Mesendoderm (in vitro differentiated cells): ENCODE measurements at regions not wholly inside any gene's neighbourhood (a gene's known extent, or its start where the extent isn't known, plus 50 kb on each side); places are given as distances from the start of the nearest gene placed in this dataset.

Experiments used
- DNase-seq: peaks from one replicate; pipeline ENCODE4 v3.0.0; 2013
- H2AK5ac ChIP-seq: 2 replicates; pipeline ENCODE4 v1.6.1; 2013; ENCODE audit warnings: low read length, inconsistent platforms
- H2BK120ac ChIP-seq: 2 replicates; pipeline ENCODE4 v1.6.1; 2013; ENCODE audit warnings: low read depth, mild to moderate bottlenecking, low read length, moderate library complexity, mixed read lengths
- H2BK15ac ChIP-seq: replicated peaks from 2 replicates; pipeline ENCODE4 v1.6.1; 2013; ENCODE audit warnings: low read depth, mild to moderate bottlenecking, moderate library complexity
- H2BK5ac ChIP-seq: 2 replicates; pipeline ENCODE4 v1.6.1; 2013; ENCODE audit warnings: low read length, inconsistent platforms
- H3K18ac ChIP-seq: 2 replicates; pipeline ENCODE4 v1.6.1; 2013; ENCODE audit warnings: mild to moderate bottlenecking, low read length, mixed read lengths
- H3K23ac ChIP-seq: one replicate; pipeline ENCODE4 v1.6.1; 2013; ENCODE audit warnings: low read length
- H3K27ac ChIP-seq: 2 replicates; pipeline ENCODE4 v1.5.1; 2013; ENCODE audit warnings: low read depth, mild to moderate bottlenecking, inconsistent platforms, low read length, moderate library complexity
- H3K27me3 ChIP-seq: 2 replicates; pipeline ENCODE4 v1.6.1; 2013; ENCODE audit warnings: low read length, control low read depth, mild to moderate bottlenecking, inconsistent platforms; ENCODE audit not compliant: insufficient read depth, poor library complexity
- H3K36me3 ChIP-seq: 2 replicates; pipeline ENCODE4 v1.6.1; 2013; ENCODE audit warnings: low read length, inconsistent platforms; ENCODE audit not compliant: control insufficient read depth, insufficient read depth
- H3K4ac ChIP-seq: one replicate; pipeline ENCODE4 v1.6.1; 2013; ENCODE audit warnings: low read depth, mild to moderate bottlenecking, low read length, moderate library complexity
- H3K4me1 ChIP-seq: 2 replicates; pipeline ENCODE4 v1.6.1; 2013; ENCODE audit warnings: low read depth, low read length, inconsistent platforms; ENCODE audit not compliant: control insufficient read depth
- H3K4me2 ChIP-seq: 2 replicates; pipeline ENCODE4 v1.6.1; 2013; ENCODE audit warnings: low read length
- H3K4me3 ChIP-seq: 2 replicates; pipeline ENCODE4 v1.5.1; 2013; ENCODE audit warnings: mild to moderate bottlenecking, low read length
- H3K56ac ChIP-seq: one replicate; pipeline ENCODE4 v1.6.1; 2013; ENCODE audit warnings: low read length
- H3K79me1 ChIP-seq: 2 replicates; pipeline ENCODE4 v1.6.1; 2013; ENCODE audit warnings: low read length, inconsistent platforms
- H3K79me2 ChIP-seq: 2 replicates; pipeline ENCODE4 v1.6.1; 2013; ENCODE audit warnings: mild to moderate bottlenecking, low read length; ENCODE audit not compliant: control insufficient read depth, insufficient read depth
- H3K9ac ChIP-seq: 2 replicates; pipeline ENCODE4 v1.6.1; 2013; ENCODE audit warnings: low read length, inconsistent platforms
- H4K5ac ChIP-seq: one replicate; pipeline ENCODE4 v1.6.1; 2013; ENCODE audit warnings: low read length
- H4K8ac ChIP-seq: one replicate; pipeline ENCODE4 v1.6.1; 2013; ENCODE audit warnings: low read depth, mild to moderate bottlenecking, control low read depth, low read length, moderate library complexity
- WGBS: extraction: QIAGEN DNeasy Blood & Tissue Kit; methylation state at CpG from one replicate; pipeline ENCODE4 v1.1.7; 2013; ENCODE audit warnings: low lambda C conversion rate, missing lambda C conversion rate; ENCODE audit not compliant: insufficient coverage; ENCODE audit errors: extremely low coverage; 5-methylcytosine and 5-hydroxymethylcytosine counted together

DNA sequence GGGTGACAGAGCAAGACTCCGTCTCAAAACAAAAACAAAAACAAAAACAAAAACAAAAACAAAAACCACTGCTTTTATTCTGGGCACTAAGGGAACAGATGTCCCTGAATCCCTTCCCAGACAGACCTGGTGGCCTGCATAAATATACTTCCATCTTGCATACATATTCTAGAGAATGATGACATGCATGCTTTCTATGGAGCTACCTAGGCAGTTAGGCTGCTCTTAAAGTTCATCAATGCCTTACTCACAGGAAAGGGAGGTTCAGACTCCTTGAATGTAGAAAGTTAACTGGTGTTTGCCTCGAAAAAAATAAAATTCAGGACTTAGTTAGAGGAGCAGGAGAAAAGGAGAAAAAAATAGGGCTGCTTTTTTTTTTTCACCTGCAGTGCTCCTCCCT lies 72.6 kb downstream of the C3orf38 start:
- H3K79me1 ChIP-seq: no peaks in the 10 kb centered on the region
- no peak overlapping the region for H2BK120ac ChIP-seq
- no CpG with 5 or more reads among the region's 2 CpGs for WGBS
- H3K4me3 ChIP-seq: no peak overlapping the region
- H3K4me1 ChIP-seq: peaks cover 3% of the 10 kb centered on the region
- H4K8ac ChIP-seq: no peak overlapping the region
- H2AK5ac ChIP-seq: no peak overlapping the region
- H3K18ac ChIP-seq: no peak overlapping the region
- no peak overlapping the region for H3K4me2 ChIP-seq
- DNase-seq: no peak
- no peaks in the 10 kb centered on the region for H3K79me2 ChIP-seq
- H3K9ac ChIP-seq: no peak overlapping the region
- H3K27ac ChIP-seq: no peak overlapping the region
- no peak overlapping the region for H2BK5ac ChIP-seq
- no peak overlapping the region for H3K4ac ChIP-seq
- no peak overlapping the region for H3K56ac ChIP-seq
- H3K23ac ChIP-seq: no peak overlapping the region
- H3K27me3 ChIP-seq: no peaks in the 10 kb centered on the region
- no peak overlapping the region for H4K5ac ChIP-seq
- H3K36me3 ChIP-seq: no peaks in the 10 kb centered on the region
- no peak overlapping the region for H2BK15ac ChIP-seq

DNA sequence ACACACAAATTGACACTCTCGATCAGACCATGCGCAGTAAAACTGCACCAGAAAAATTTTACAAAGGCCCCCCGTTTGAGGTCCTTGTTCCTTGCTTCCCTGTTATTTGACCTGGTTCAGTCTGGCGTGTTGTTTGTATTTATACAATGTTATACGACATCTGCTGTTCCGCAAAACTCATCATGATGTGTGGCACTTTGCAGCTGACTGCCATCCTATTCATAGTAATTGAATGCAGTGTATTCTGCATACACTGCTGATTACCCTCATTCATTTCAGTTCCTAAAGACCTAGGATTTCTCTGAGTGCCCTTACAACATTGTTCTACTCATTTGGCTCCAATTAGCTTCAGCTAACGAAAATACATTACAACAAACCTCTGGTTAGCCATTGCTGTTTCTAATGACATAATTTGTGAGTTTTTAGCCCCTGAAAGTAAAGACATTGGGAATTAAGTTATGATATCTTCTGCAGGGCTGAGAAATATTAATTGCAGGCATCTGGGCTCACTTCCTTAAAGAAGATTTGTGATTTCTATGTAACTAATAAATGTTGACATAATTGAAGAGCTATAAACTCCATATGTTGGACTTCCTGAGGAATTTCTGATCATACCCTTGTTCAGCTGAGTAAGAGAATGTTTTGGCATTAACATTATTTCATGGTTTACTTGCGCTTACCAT lies 75.7 kb downstream of the C3orf38 start:
- no peaks in the 10 kb centered on the region for H3K79me2 ChIP-seq
- H3K18ac ChIP-seq: no peak overlapping the region
- no peak overlapping the region for H3K4me3 ChIP-seq
- no peak for DNase-seq
- H3K36me3 ChIP-seq: no peaks in the 10 kb centered on the region
- no peak overlapping the region for H4K8ac ChIP-seq
- no peak overlapping the region for H3K4ac ChIP-seq
- no peak overlapping the region for H2BK120ac ChIP-seq
- H3K4me1 ChIP-seq: no peaks in the 10 kb centered on the region
- H3K9ac ChIP-seq: no peak overlapping the region
- no peaks in the 10 kb centered on the region for H3K27me3 ChIP-seq
- H4K5ac ChIP-seq: no peak overlapping the region
- no peak overlapping the region for H2BK5ac ChIP-seq
- no peak overlapping the region for H3K23ac ChIP-seq
- H2BK15ac ChIP-seq: no peak overlapping the region
- H3K27ac ChIP-seq: no peak overlapping the region
- no peaks in the 10 kb centered on the region for H3K79me1 ChIP-seq
- H3K56ac ChIP-seq: no peak overlapping the region
- H2AK5ac ChIP-seq: no peak overlapping the region
- no peak overlapping the region for H3K4me2 ChIP-seq
- WGBS: no CpG with 5 or more reads among the region's 8 CpGs

DNA sequence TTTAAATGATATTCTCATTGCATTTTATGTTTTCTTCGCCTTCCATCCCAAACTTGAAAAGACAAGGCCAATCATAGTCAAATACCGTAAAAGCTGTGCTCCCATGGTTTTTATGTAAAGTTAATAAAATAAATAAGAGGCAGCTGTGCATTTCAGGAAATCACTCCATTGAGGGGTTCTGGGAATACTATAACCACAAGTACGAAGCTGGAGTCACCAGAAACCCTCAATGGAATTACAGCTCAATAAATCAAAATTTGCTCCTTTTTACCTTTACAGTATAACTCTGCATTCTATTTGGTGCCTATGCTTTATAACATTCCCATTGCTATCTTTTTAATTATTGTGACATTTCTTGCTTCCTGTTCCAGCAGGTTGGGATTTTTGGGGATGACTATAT lies 77.2 kb downstream of the C3orf38 start:
- Histone ChIP-seq H3K79me1 (no peaks in the 10 kb centered on the region), H4K8ac (no peak overlapping the region), H3K56ac (no peak overlapping the region), H3K4me2 (no peak overlapping the region), H3K36me3 (no peaks in the 10 kb centered on the region), H3K4me1 (no peaks in the 10 kb centered on the region), H2BK5ac (no peak overlapping the region), H3K27ac (no peak overlapping the region), H3K79me2 (no peaks in the 10 kb centered on the region), H4K5ac (no peak overlapping the region), H3K9ac (no peak overlapping the region), H3K23ac (no peak overlapping the region), H3K27me3 (no peaks in the 10 kb centered on the region), H3K4ac (no peak overlapping the region), H3K4me3 (no peak overlapping the region), H2BK120ac (no peak overlapping the region), H3K18ac (no peak overlapping the region), H2BK15ac (no peak overlapping the region), H2AK5ac (no peak overlapping the region)
- WGBS: no CpG with 5 or more reads among the region's 3 CpGs
- DNase-seq: no peak

DNA sequence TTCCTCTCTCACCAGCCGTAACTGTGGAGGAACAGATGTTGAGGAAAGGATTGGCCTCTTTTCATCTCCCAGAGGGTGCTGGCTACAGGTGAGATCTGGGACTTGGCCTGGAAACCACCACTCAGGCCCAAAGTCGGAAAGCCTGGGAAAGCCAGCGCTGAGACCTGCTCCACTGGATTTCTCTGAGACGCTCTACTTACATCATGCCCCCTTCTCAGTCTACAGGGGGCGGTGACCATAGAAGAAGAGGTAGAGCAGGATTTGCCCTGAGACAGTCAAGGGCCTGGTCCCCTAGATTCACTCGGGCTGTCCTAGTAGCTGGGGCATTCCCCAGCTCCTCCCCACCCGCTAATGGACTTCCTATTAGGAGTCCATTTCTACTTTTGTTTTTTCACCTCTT lies 80.9 kb downstream of the C3orf38 start:
- no peak overlapping the region for H3K23ac ChIP-seq

DNA sequence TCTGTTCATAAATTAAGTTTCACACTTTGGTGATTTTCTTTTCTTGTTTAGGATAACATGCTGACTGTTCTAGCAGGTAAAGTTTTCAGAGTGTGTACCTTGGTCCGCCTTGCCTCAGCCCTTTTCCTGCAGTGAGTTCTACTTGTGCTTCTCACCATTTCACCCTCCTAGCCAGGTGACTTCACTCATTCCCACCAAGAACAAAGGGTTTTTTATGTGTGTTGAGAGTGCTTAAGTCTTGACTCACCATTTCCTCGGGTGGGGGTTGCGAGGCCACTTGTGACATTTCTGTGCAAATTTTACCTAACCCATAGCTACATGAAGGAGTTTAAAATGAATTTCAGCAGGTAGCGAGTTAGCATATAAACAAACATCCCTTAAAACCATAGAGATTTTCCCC lies 81.4 kb downstream of the C3orf38 start:
- no CpG with 5 or more reads among the region's 4 CpGs for WGBS
- Histone ChIP-seq H3K27me3 (no peaks in the 10 kb centered on the region), H3K4ac (no peak overlapping the region), H3K4me1 (no peaks in the 10 kb centered on the region), H3K9ac (no peak overlapping the region), H4K8ac (no peak overlapping the region), H2AK5ac (no peak overlapping the region), H3K56ac (no peak overlapping the region), H3K4me3 (no peak overlapping the region), H2BK15ac (no peak overlapping the region), H3K79me1 (no peaks in the 10 kb centered on the region), H3K79me2 (no peaks in the 10 kb centered on the region), H3K4me2 (no peak overlapping the region), H4K5ac (no peak overlapping the region), H3K18ac (no peak overlapping the region), H2BK5ac (no peak overlapping the region), H3K27ac (no peak overlapping the region), H2BK120ac (no peak overlapping the region), H3K23ac (no peak overlapping the region), H3K36me3 (no peaks in the 10 kb centered on the region)
- DNase-seq: peak; percentile 87

More for the DNA sequence above, 80.9 kb downstream of the C3orf38 start:
- no peaks in the 10 kb centered on the region for H3K79me2 ChIP-seq
- H3K36me3 ChIP-seq: no peaks in the 10 kb centered on the region
- no peak overlapping the region for H4K8ac ChIP-seq
- WGBS: no CpG with 5 or more reads among the region's 7 CpGs
- H3K4me3 ChIP-seq: no peak overlapping the region
- no peak overlapping the region for H4K5ac ChIP-seq
- no peak overlapping the region for H2BK5ac ChIP-seq
- no peak overlapping the region for H3K4ac ChIP-seq
- H3K27ac ChIP-seq: no peak overlapping the region
- H3K9ac ChIP-seq: no peak overlapping the region
- H3K56ac ChIP-seq: no peak overlapping the region
- peak overlapping the region; percentile 1 for H3K18ac ChIP-seq
- DNase-seq: peak; percentile 8
- peak overlapping the region; percentile 37 for H2BK15ac ChIP-seq
- H3K4me1 ChIP-seq: no peaks in the 10 kb centered on the region
- H2BK120ac ChIP-seq: no peak overlapping the region
- H3K4me2 ChIP-seq: no peak overlapping the region
- no peaks in the 10 kb centered on the region for H3K27me3 ChIP-seq
- no peak overlapping the region for H2AK5ac ChIP-seq
- no peaks in the 10 kb centered on the region for H3K79me1 ChIP-seq

DNA sequence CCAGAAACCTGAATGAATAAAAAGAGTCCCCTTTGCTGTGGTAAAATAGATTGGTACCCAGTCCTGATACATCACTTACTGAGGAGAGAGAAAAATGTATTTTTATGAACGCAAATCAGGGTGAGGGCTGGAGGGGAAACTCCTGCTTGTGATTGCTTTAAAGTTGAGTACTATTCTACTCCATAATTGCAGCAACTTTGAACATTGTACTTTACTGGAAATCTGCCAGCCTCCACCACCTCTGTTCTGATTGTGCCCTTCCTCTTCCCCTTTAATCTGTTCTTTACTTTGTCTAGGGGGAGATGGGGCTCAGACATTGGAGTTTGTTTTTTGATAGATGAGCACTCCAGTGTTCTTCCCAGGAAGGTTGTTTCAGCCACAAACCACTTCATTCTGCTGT lies 81.9 kb downstream of the C3orf38 start:
- H2BK15ac ChIP-seq: no peak overlapping the region
- H3K4me1 ChIP-seq: no peaks in the 10 kb centered on the region
- no peak overlapping the region for H3K4me2 ChIP-seq
- no peak overlapping the region for H2BK120ac ChIP-seq
- WGBS: no CpG with 5 or more reads among the region's 1 CpG
- H3K18ac ChIP-seq: no peak overlapping the region
- no peak for DNase-seq
- H2BK5ac ChIP-seq: no peak overlapping the region
- no peak overlapping the region for H3K23ac ChIP-seq
- H3K56ac ChIP-seq: no peak overlapping the region
- no peak overlapping the region for H3K4me3 ChIP-seq
- no peaks in the 10 kb centered on the region for H3K79me1 ChIP-seq
- H3K4ac ChIP-seq: no peak overlapping the region
- no peak overlapping the region for H4K5ac ChIP-seq
- H3K9ac ChIP-seq: no peak overlapping the region
- no peaks in the 10 kb centered on the region for H3K79me2 ChIP-seq
- H2AK5ac ChIP-seq: no peak overlapping the region
- H3K27me3 ChIP-seq: no peaks in the 10 kb centered on the region
- no peak overlapping the region for H3K27ac ChIP-seq
- no peak overlapping the region for H4K8ac ChIP-seq
- H3K36me3 ChIP-seq: no peaks in the 10 kb centered on the region
